HCT116 (cell line): ENCODE measurements at regions not wholly inside any gene's neighbourhood (a gene's known extent, or its start where the extent isn't known, plus 50 kb on each side); places are given as distances from the start of the nearest gene placed in this dataset.
"Not testable (repeated sequence)": the region's sequence is repeated elsewhere in the genome, so short reads cannot be mapped to it uniquely, and the experiment has no call there.

Experiments used
- CBX3 ChIP-seq: IDR thresholded peaks from 2 replicates; pipeline ENCODE4 v1.6.1; 2012; ENCODE audit warnings: low read depth
- EGR1 ChIP-seq: IDR thresholded peaks from 2 replicates; pipeline ENCODE4 v1.6.1; 2012; ENCODE audit warnings: low read depth
- EZH2 ChIP-seq: fragments of 200-600 bp; sonication (generic); IDR thresholded peaks from 2 replicates; pipeline ENCODE4 v1.6.1; 2017; ENCODE audit warnings: antibody characterized with exemption, mixed run types
- POLR2A ChIP-seq: IDR thresholded peaks from 2 replicates; pipeline ENCODE4 v1.7.0; 2011; ENCODE audit warnings: borderline replicate concordance; ENCODE audit not compliant: insufficient read depth, insufficient read length; ENCODE audit errors: extremely low read depth
- POLR2AphosphoS5 ChIP-seq: IDR thresholded peaks from 2 replicates; pipeline ENCODE4 v1.6.1; 2011; ENCODE audit warnings: mild to moderate bottlenecking, low read depth, low read length, moderate library complexity
- REST ChIP-seq: IDR thresholded peaks from 2 replicates; pipeline ENCODE4 v1.6.1; 2012; ENCODE audit warnings: low read depth
- ZNF274 ChIP-seq: fragments of 200-500 bp; sonication (Bioruptor generic); IDR thresholded peaks from 2 replicates; pipeline ENCODE4 v1.6.1; 2014; ENCODE audit warnings: mild to moderate bottlenecking, low read depth, low read length, inconsistent platforms
- TF ChIP-seq, protein P1 (sequence below), 3 experiments: fragments of 200-600 bp in 1 of 3; sonication (generic) in 1 of 3; IDR thresholded peaks in 2 of 3; conservative IDR thresholded peaks in 1 of 3; 2 replicates each; pipeline ENCODE4 v1.5.1; 2012 to 2017; ENCODE audit warnings: low read depth in 2 of 3, low read length in 2 of 3, antibody characterized with exemption in 1 of 3, borderline replicate concordance in 1 of 3, control low read depth in 1 of 3, mild to moderate bottlenecking in 1 of 3, mixed read lengths in 1 of 3, mixed run types in 1 of 3, moderate library complexity in 1 of 3; ENCODE audit not compliant: insufficient read depth in 1 of 3
- TF ChIP-seq, protein P2 (sequence below): IDR thresholded peaks from 2 replicates; pipeline ENCODE4 v1.6.1; 2012

DNA sequence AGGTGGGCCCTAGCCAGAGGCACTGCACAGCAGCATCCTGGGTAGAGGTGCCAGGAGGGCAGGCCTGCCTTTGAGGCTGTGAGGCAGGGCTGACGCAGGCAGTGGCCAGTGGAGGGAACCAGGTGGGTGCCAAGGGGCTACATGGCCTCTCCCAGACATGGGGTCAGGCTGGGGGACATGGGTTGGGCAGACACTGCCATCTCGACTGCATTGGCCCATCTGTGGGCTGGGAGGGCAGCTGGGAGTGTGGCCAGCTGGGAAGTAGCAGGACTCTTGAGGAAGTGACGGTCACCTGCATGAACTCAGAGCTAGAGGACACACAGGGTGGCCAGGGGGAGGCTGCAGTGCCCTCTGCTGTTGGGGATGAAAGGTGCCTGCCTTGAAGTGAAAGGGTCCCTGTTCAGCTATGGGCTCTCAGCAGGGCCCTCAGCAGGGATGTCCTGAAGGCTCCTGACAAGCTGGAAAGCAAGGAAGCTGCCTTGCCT is 294.6 kb downstream of the CCDC74A start:
- TF ChIP-seq, protein P1, sequence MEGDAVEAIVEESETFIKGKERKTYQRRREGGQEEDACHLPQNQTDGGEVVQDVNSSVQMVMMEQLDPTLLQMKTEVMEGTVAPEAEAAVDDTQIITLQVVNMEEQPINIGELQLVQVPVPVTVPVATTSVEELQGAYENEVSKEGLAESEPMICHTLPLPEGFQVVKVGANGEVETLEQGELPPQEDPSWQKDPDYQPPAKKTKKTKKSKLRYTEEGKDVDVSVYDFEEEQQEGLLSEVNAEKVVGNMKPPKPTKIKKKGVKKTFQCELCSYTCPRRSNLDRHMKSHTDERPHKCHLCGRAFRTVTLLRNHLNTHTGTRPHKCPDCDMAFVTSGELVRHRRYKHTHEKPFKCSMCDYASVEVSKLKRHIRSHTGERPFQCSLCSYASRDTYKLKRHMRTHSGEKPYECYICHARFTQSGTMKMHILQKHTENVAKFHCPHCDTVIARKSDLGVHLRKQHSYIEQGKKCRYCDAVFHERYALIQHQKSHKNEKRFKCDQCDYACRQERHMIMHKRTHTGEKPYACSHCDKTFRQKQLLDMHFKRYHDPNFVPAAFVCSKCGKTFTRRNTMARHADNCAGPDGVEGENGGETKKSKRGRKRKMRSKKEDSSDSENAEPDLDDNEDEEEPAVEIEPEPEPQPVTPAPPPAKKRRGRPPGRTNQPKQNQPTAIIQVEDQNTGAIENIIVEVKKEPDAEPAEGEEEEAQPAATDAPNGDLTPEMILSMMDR (IDR thresholded peaks at IDR 0.05 in 2 of 3, conservative IDR thresholded peaks at IDR 0.05 in 1 of 3; ENCODE audit: borderline replicate concordance in 1 of 3, insufficient read depth in 1 of 3, low read depth in 2 of 3, low read length in 2 of 3): peak; percentile 23 to 38 (median 30); a peak in 4 of 6 replicates
- TF ChIP-seq POLR2A, CBX3, POLR2AphosphoS5, EZH2, EGR1, REST, ZNF274: not testable (repeated sequence)
- TF ChIP-seq, protein P2, sequence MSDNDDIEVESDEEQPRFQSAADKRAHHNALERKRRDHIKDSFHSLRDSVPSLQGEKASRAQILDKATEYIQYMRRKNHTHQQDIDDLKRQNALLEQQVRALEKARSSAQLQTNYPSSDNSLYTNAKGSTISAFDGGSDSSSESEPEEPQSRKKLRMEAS: not testable (repeated sequence)
